Spleen (tissue), 11 donors: ENCODE measurements at regions not wholly inside any gene's neighbourhood (a gene's known extent, or its start where the extent isn't known, plus 50 kb on each side); places are given as distances from the start of the nearest gene placed in this dataset.

ENCODE experiments used
- DNase-seq: peaks from one replicate; pipeline ENCODE4 v3.0.0-alpha.2; 2020
- H3K27ac ChIP-seq, 8 donors: fragments of 200-600 bp; sonication (generic) in 7 of 8; 1 replicate in 4 of 8; 2 replicates in 4 of 8; pipeline versions ENCODE4 v1.5.0 to v1.8.0; 2016 to 2021; ENCODE audit warnings: inconsistent platforms in 4 of 8, mild to moderate bottlenecking in 4 of 8, moderate library complexity in 1 of 8
- H3K27me3 ChIP-seq, 7 donors: fragments of 200-600 bp; sonication (generic) in 6 of 7; replicated peaks in 1 of 7; 1 replicate in 4 of 7; 2 replicates in 3 of 7; pipeline versions ENCODE4 v1.5.0 to v1.8.0; 2016 to 2021; ENCODE audit warnings: inconsistent platforms in 3 of 7, mild to moderate bottlenecking in 1 of 7
- H3K36me3 ChIP-seq, 6 donors: fragments of 200-600 bp; sonication (generic) in 5 of 6; 1 replicate in 4 of 6; 2 replicates in 2 of 6; pipeline versions ENCODE4 v1.5.0 to v1.8.0; 2016 to 2021; ENCODE audit warnings: inconsistent platforms in 2 of 6
- H3K4me1 ChIP-seq, 6 donors: fragments of 200-600 bp; sonication (generic) in 5 of 6; 1 replicate in 3 of 6; 2 replicates in 3 of 6; pipeline versions ENCODE4 v1.5.0 to v1.8.0; 2016 to 2021; ENCODE audit warnings: inconsistent platforms in 3 of 6
- H3K4me3 ChIP-seq, 8 donors: fragments of 200-600 bp; sonication (generic) in 7 of 8; 1 replicate in 4 of 8; 2 replicates in 4 of 8; pipeline versions ENCODE4 v1.5.0 to v1.8.0; 2016 to 2021; ENCODE audit warnings: inconsistent platforms in 4 of 8, mild to moderate bottlenecking in 4 of 8, moderate library complexity in 2 of 8
- H3K9me3 ChIP-seq, 8 donors: fragments of 200-600 bp; sonication (generic) in 7 of 8; 1 replicate in 4 of 8; 2 replicates in 4 of 8; pipeline versions ENCODE4 v1.5.0 to v1.8.0; 2016 to 2021; ENCODE audit warnings: inconsistent platforms in 4 of 8
- POLR2A ChIP-seq, 3 donors: fragments of 450-650 bp; IDR thresholded peaks; one replicate each; pipeline ENCODE4 v1.5.1; 2017; ENCODE audit warnings: antibody characterized with exemption in 3 of 3, mild to moderate bottlenecking in 1 of 3
- POLR2AphosphoS5 ChIP-seq, 3 donors: sonication (generic); formaldehyde crosslinking; IDR thresholded peaks; one replicate each; pipeline ENCODE4 v1.5.1; 2017; ENCODE audit warnings: antibody characterized with exemption in 3 of 3
- WGBS, 5 donors: extraction: QIAGEN DNeasy Blood & Tissue Kit in 3 of 5; methylation state at CpG; one replicate each; pipeline versions ENCODE4 v1.1.5 to v1.1.7; 2013 to 2018; 5-methylcytosine and 5-hydroxymethylcytosine counted together
- intact Hi-C: fragments of 100-400 bp; cut with DNase I; formaldehyde crosslinking; loops from one replicate; pipeline ENCODE4 v1.15.0; 2023; ENCODE audit warnings: low total_unique reads
- TF ChIP-seq, protein P1 (sequence below), 11 experiments: fragments of 200-600 bp in 7 of 11; fragments of 450-650 bp in 4 of 11; sonication (generic) in 4 of 11; IDR thresholded peaks in 8 of 11; conservative IDR thresholded peaks in 3 of 11; 1 replicate in 7 of 11; 2 replicates in 4 of 11; pipeline versions ENCODE4 v1.4.0 to v1.8.0; 2016 to 2021; ENCODE audit warnings: antibody characterized with exemption in 11 of 11, inconsistent platforms in 4 of 11, mild to moderate bottlenecking in 1 of 11
- donor health status: healthy with polysubstance abuse.
- donor health status: DM: no; HTN: no; CAD: no; lungs with moderate emphysema.
- donor health status: DM: no; HTN: no; CAD: no.
- donor health status: Bipolar disorder and iron deficiency.
- donor health status: healthy.
- donor health status: DM: no; HTN: no; CAD: no.
- donor health status: DM: yes; HTN: yes; CAD: no.

DNA sequence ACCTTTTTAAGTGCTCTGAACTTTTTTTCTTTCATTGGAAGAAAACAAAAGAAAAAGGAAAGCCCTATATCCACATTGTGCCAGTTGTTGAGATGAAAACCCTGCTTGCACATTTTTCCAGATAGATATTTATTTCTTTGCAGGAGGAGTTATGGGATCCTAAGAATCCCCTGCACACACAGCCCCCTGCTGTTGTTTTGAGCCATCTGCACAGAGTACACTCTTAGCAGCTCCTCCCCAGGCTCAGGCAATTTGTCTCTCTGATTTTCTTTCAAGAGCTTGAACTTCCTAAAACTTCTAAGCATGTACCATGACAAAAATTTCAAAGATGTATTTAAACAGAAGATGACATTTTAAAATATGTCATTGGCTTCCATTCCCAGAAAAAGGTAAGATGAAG lies 436.9 kb downstream of the METTL4 start:
- Histone ChIP-seq H3K9me3 (no peaks in the 10 kb centered on the region), H3K4me1 (peaks cover 0 to 11% (median 0%) of the 10 kb centered on the region in 6 donors), H3K27me3 (peaks cover 0 to 14% (median 0%) of the 10 kb centered on the region in 7 donors), H3K27ac (no peak overlapping the region), H3K4me3 (no peak overlapping the region), H3K36me3 (no peaks in the 10 kb centered on the region)
- intact Hi-C loops, result no loop called here
- TF ChIP-seq POLR2AphosphoS5 (IDR thresholded peaks at IDR 0.05), result no peak
- TF ChIP-seq, protein P1, sequence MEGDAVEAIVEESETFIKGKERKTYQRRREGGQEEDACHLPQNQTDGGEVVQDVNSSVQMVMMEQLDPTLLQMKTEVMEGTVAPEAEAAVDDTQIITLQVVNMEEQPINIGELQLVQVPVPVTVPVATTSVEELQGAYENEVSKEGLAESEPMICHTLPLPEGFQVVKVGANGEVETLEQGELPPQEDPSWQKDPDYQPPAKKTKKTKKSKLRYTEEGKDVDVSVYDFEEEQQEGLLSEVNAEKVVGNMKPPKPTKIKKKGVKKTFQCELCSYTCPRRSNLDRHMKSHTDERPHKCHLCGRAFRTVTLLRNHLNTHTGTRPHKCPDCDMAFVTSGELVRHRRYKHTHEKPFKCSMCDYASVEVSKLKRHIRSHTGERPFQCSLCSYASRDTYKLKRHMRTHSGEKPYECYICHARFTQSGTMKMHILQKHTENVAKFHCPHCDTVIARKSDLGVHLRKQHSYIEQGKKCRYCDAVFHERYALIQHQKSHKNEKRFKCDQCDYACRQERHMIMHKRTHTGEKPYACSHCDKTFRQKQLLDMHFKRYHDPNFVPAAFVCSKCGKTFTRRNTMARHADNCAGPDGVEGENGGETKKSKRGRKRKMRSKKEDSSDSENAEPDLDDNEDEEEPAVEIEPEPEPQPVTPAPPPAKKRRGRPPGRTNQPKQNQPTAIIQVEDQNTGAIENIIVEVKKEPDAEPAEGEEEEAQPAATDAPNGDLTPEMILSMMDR (IDR thresholded peaks at IDR 0.05 in 8 of 11, conservative IDR thresholded peaks at IDR 0.05 in 3 of 11), result no peak
- TF ChIP-seq POLR2A (IDR thresholded peaks at IDR 0.05), result no peak
- DNase-seq, result no peak

DNA sequence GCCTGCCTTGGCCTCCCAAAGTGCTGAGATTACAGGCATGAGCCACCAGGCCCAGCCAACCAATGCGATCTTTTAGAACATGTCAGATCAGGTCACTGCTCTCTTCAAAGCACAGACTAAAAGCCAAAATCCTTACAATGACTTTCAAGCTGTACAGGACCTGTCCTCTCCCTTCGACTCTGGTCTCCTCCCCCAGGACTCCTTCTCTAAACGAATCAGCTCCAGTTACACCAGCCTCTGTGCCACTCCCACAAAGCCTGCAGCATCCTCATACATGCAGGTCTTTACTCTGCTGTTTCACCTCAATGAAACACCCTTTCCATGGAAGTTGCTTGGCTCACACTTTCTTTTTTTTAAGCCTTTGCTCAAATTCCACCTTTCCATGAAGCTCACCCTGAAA lies 436.0 kb downstream of the METTL4 start:
- no peak for DNase-seq
- Histone ChIP-seq H3K27me3 (peaks cover 0 to 8% (median 0%) of the 10 kb centered on the region in 7 donors), H3K4me1 (peaks cover 0 to 11% (median 0%) of the 10 kb centered on the region in 6 donors), H3K27ac (no peak overlapping the region), H3K9me3 (no peaks in the 10 kb centered on the region), H3K4me3 (no peak overlapping the region), H3K36me3 (no peaks in the 10 kb centered on the region)
- TF ChIP-seq, protein P1 (IDR thresholded peaks at IDR 0.05 in 8 of 11, conservative IDR thresholded peaks at IDR 0.05 in 3 of 11), result no peak
- TF ChIP-seq POLR2AphosphoS5 (IDR thresholded peaks at IDR 0.05), result no peak
- intact Hi-C loops, result no loop called here
- 75 to 92% (median 82%) methylated on average over 3 of the region's 3 CpGs for WGBS, 5 donors

DNA sequence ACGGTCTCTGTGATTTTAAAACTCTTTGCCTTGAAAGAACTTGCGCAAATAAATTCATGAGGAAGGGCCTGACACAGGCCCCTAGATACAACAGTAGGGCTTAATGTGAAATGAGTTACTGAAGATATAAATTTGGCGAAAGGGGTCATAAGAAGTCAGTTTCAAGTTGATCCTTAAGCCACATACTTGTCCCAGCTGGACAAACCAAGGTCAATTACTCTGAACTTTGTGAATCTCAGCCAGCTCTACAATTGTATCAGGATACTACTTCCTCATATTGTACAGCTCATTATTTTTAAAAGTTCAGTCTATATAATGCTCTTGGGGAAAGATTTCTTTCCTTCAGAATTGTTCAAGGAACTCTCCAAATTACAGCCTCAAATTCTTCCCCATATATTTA lies 432.8 kb downstream of the METTL4 start:
- peaks cover 0 to 3% (median 0%) of the 10 kb centered on the region in 7 donors for H3K27me3 ChIP-seq
- no peak overlapping the region for H3K4me3 ChIP-seq
- intact Hi-C loops, result no loop called here
- H3K36me3 ChIP-seq, result no peaks in the 10 kb centered on the region
- no peaks in the 10 kb centered on the region for H3K9me3 ChIP-seq
- WGBS, 5 donors, result 55 to 71% (median 66%) methylated on average over 3 of the region's 3 CpGs
- peaks cover 0 to 11% (median 0%) of the 10 kb centered on the region in 6 donors for H3K4me1 ChIP-seq
- no peak for TF ChIP-seq POLR2AphosphoS5 (IDR thresholded peaks at IDR 0.05)
- TF ChIP-seq POLR2A (IDR thresholded peaks at IDR 0.05), result no peak
- TF ChIP-seq, protein P1 (IDR thresholded peaks at IDR 0.05 in 8 of 11, conservative IDR thresholded peaks at IDR 0.05 in 3 of 11), result no peak
- H3K27ac ChIP-seq, result no peak overlapping the region
- DNase-seq, result no peak

DNA sequence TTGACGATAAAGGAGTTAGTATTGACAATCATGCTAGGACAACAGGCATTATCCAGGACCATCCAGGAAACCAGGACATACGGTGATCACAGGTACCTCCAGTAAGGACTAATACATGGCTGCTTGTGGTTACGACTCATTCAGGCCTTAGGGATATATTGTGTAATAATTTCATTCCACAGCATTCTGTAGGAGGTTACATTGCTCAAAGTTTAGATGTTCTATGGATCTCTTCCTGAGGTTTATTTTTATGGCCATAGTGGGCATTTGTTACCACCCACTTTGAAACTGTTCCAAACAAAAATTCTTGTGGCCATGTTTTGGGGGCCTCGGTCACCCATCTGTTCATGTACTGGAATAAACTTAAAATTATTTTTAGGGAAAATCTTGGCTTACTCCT lies 431.6 kb downstream of the METTL4 start:
- Histone ChIP-seq H3K4me3 (no peak overlapping the region), H3K4me1 (peaks cover 0 to 11% (median 0%) of the 10 kb centered on the region in 6 donors), H3K27me3 (no peaks in the 10 kb centered on the region), H3K36me3 (no peaks in the 10 kb centered on the region), H3K27ac (no peak overlapping the region), H3K9me3 (no peaks in the 10 kb centered on the region)
- DNase-seq, result no peak
- TF ChIP-seq, protein P1 (IDR thresholded peaks at IDR 0.05 in 8 of 11, conservative IDR thresholded peaks at IDR 0.05 in 3 of 11), result no peak
- no peak for TF ChIP-seq POLR2AphosphoS5 (IDR thresholded peaks at IDR 0.05)
- TF ChIP-seq POLR2A (IDR thresholded peaks at IDR 0.05), result no peak
- WGBS, 5 donors, result 80 to 91% (median 87%) methylated on average over 4 of the region's 4 CpGs
- intact Hi-C loops, result no loop called here
